Stomach (tissue), 8 donors: ENCODE measurements at regions not wholly inside any gene's neighbourhood (a gene's known extent, or its start where the extent isn't known, plus 50 kb on each side); places are given as distances from the start of the nearest gene placed in this dataset.
A peak's percentile ranks its signal among the peaks of the same experiment; 100 is the strongest.
"Not testable (repeated sequence)": the region's sequence is repeated elsewhere in the genome, so short reads cannot be mapped to it uniquely, and the experiment has no call there.

Experiments
- DNase-seq, 2 donors: peaks; one replicate each; pipeline versions ENCODE4 v3.0.0 to v3.0.0-alpha.2; 2013 to 2019
- H3K27ac ChIP-seq, 5 donors: fragments of 200-600 bp in 4 of 5; sonication (generic) in 4 of 5; one replicate each; pipeline ENCODE4 v1.5.1; 2013 to 2019; ENCODE audit warnings: mild to moderate bottlenecking in 1 of 5, moderate library complexity in 1 of 5
- H3K27me3 ChIP-seq, 3 donors: fragments of 200-600 bp; sonication (generic); one replicate each; pipeline ENCODE4 v1.5.1; 2017 to 2019; ENCODE audit warnings: mixed run types in 1 of 3
- H3K36me3 ChIP-seq, 4 donors: fragments of 200-600 bp; sonication (generic); 1 replicate in 3 of 4; 2 replicates in 1 of 4; pipeline ENCODE4 v1.5.1; 2016 to 2019
- H3K4me1 ChIP-seq, 4 donors: fragments of 200-600 bp; sonication (generic); one replicate each; pipeline ENCODE4 v1.5.1; 2016 to 2019
- H3K4me3 ChIP-seq, 4 donors: fragments of 200-600 bp; sonication (generic) in 3 of 4; one replicate each; pipeline ENCODE4 v1.5.1; 2016 to 2019; ENCODE audit warnings: mild to moderate bottlenecking in 1 of 4
- H3K9me3 ChIP-seq, 4 donors: fragments of 200-600 bp; sonication (generic); one replicate each; pipeline ENCODE4 v1.5.1; 2016 to 2019
- EP300 ChIP-seq: sonication (generic); formaldehyde crosslinking; IDR thresholded peaks from one replicate; pipeline ENCODE4 v1.6.1; 2017; ENCODE audit warnings: antibody characterized with exemption
- POLR2A ChIP-seq, 4 donors: fragments of 450-650 bp; IDR thresholded peaks; one replicate each; pipeline ENCODE4 v1.6.1; 2016; ENCODE audit warnings: antibody characterized with exemption in 4 of 4, control low read depth in 2 of 4, mild to moderate bottlenecking in 1 of 4, moderate library complexity in 1 of 4
- POLR2AphosphoS5 ChIP-seq, 3 donors: sonication (generic); formaldehyde crosslinking; IDR thresholded peaks; one replicate each; pipeline ENCODE4 v1.6.1; 2016; ENCODE audit warnings: antibody characterized with exemption in 3 of 3
- WGBS, 5 donors: extraction: QIAGEN DNeasy Blood & Tissue Kit in 3 of 5; methylation state at CpG; one replicate each; pipeline versions ENCODE4 v1.1.5 to v1.1.7; 2013 to 2018; 5-methylcytosine and 5-hydroxymethylcytosine counted together
- intact Hi-C: fragments of 100-400 bp; cut with DNase I; formaldehyde crosslinking; loops from one replicate; pipeline ENCODE4 v1.15.1; 2023; ENCODE audit warnings: low total_unique reads
- TF ChIP-seq, protein P1 (sequence below), 7 experiments: fragments of 450-650 bp in 4 of 7; fragments of 200-600 bp in 3 of 7; sonication (generic) in 3 of 7; IDR thresholded peaks; one replicate each; pipeline ENCODE4 v1.5.1; 2016 to 2019; ENCODE audit warnings: antibody characterized with exemption in 7 of 7, control low read depth in 2 of 7, mild to moderate bottlenecking in 1 of 7
- donor health status: healthy with polysubstance abuse.
- donor health status: Bipolar disorder and iron deficiency.
- donor health status: healthy.

DNA sequence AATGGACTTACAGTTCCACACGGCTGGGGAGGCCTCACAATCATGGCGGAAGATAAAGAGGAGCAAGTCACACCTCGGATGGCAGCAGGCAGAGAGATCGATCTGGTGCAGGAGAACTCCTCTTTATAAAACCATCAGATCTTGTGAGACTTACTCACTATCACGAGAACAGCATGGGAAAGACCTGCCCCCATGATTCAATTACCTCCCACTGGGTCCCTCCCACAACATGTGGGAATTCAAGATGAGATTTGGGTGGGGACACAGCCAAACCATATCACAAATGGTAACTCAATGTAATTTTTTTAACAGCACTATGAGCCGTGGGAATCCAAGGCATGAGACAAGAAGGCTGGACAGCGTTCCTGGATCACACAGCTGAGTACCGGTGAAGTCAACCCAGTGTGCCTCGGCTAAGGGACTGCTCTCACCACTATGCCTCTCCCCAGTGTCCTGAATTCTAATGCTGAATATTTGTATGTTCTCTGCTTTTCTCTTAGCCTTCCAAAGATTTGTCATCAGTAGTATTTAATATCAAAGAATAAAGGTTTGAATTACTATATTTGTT, 84.3 kb downstream of the IRS2 start:
- intact Hi-C loops, H3K4me3 ChIP-seq, DNase-seq, H3K9me3 ChIP-seq, H3K27me3 ChIP-seq, H3K27ac ChIP-seq, H3K36me3 ChIP-seq: not testable (repeated sequence)
- WGBS, 5 donors: 85 to 93% (median 88%) methylated on average over 9 of the region's 9 CpGs
- H3K4me1 ChIP-seq: peaks cover 0 to 26% (median 9%) of the 10 kb centered on the region in 4 donors

DNA sequence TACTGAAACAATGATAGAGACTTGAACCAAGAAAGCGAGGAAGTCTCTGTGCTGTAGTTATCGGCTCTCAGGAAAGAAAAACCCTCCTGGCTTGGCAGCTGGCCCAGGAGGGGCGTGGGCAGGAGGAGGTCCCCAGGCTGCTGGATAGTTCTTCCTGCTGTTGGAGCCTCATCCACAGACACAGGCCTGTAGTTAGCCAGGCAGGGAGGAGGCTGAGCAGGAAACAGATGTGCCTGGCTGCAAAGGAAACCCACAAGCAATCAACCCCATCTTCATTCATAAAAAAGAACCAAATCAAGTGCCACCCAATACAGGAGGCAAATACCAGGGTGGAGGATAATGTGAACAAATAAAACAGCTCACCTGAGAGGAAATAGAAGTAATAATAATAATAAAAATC, 86.2 kb downstream of the IRS2 start:
- Histone ChIP-seq H3K27ac (peak overlapping the region in 2 of 5 donors; percentile 14 to 51), H3K36me3 (no peaks in the 10 kb centered on the region), H3K9me3 (no peaks in the 10 kb centered on the region), H3K4me3 (no peak overlapping the region), H3K4me1 (peaks cover 0 to 17% (median 6%) of the 10 kb centered on the region in 4 donors), H3K27me3 (peaks cover 0 to 2% (median 0%) of the 10 kb centered on the region in 3 donors)
- peak; percentile 75 to 91 for DNase-seq
- TF ChIP-seq, protein P1, sequence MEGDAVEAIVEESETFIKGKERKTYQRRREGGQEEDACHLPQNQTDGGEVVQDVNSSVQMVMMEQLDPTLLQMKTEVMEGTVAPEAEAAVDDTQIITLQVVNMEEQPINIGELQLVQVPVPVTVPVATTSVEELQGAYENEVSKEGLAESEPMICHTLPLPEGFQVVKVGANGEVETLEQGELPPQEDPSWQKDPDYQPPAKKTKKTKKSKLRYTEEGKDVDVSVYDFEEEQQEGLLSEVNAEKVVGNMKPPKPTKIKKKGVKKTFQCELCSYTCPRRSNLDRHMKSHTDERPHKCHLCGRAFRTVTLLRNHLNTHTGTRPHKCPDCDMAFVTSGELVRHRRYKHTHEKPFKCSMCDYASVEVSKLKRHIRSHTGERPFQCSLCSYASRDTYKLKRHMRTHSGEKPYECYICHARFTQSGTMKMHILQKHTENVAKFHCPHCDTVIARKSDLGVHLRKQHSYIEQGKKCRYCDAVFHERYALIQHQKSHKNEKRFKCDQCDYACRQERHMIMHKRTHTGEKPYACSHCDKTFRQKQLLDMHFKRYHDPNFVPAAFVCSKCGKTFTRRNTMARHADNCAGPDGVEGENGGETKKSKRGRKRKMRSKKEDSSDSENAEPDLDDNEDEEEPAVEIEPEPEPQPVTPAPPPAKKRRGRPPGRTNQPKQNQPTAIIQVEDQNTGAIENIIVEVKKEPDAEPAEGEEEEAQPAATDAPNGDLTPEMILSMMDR (IDR thresholded peaks at IDR 0.05): no peak
- TF ChIP-seq POLR2AphosphoS5 (IDR thresholded peaks at IDR 0.05): peak in 2 of 3 donors; percentile 42 to 49
- WGBS, 5 donors: 4 to 29% (median 18%) methylated on average over 3 of the region's 3 CpGs
- intact Hi-C loops: no loop called here

- peak overlapping the region in 1 of 5 donors; percentile 51 for H3K27ac ChIP-seq
- no peaks in the 10 kb centered on the region for H3K36me3 ChIP-seq
- H3K27me3 ChIP-seq: no peaks in the 10 kb centered on the region
- intact Hi-C loops: no loop called here
- 72 to 83% (median 76%) methylated on average over 13 of the region's 13 CpGs for WGBS, 5 donors
- H3K9me3 ChIP-seq: no peaks in the 10 kb centered on the region
- H3K4me1 ChIP-seq: peaks cover 0 to 14% (median 4%) of the 10 kb centered on the region in 4 donors
- no peak for TF ChIP-seq POLR2AphosphoS5 (IDR thresholded peaks at IDR 0.05)
- no peak overlapping the region for H3K4me3 ChIP-seq
- DNase-seq: no peak
Measured at GRCh38 chr13:109699628-109700071, 86.7 kb downstream of the IRS2 start.

DNA sequence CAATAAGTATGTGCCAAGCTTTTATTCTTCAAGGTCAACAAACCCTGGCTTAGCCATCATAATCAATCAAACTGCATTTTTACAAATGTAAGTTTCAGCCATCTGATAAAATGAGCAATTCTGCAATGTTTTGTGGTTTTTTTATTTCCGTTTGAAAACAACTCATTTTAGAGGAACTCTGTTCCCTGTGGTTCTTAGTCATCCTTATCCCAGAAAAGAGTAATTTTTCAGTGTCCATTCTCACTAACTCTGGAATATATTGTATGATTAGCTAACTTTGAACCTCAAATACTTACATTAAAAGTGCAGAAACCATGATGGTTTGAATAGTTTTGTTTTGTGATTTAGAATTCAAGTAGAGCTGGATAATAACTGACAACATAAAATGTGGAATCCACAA, 87.6 kb downstream of the IRS2 start:
- TF ChIP-seq POLR2A (IDR thresholded peaks at IDR 0.05): no peak
- no peak for TF ChIP-seq POLR2AphosphoS5 (IDR thresholded peaks at IDR 0.05)
- no peak for TF ChIP-seq EP300
- TF ChIP-seq, protein P1 (IDR thresholded peaks at IDR 0.05): no peak
- Histone ChIP-seq H3K4me1 (peaks cover 0 to 9% (median 4%) of the 10 kb centered on the region in 4 donors), H3K4me3 (no peak overlapping the region), H3K27ac (no peak overlapping the region), H3K9me3 (no peaks in the 10 kb centered on the region), H3K27me3 (no peaks in the 10 kb centered on the region), H3K36me3 (no peaks in the 10 kb centered on the region)
- no peak for DNase-seq
- intact Hi-C loops: no loop called here
- 61 to 80% (median 79%) methylated on average over 1 of the region's 1 CpG for WGBS, 5 donors

- Histone ChIP-seq H3K27ac (no peak overlapping the region), H3K36me3 (no peaks in the 10 kb centered on the region), H3K4me3 (no peak overlapping the region), H3K4me1 (peaks cover 0 to 9% (median 4%) of the 10 kb centered on the region in 4 donors), H3K27me3 (no peaks in the 10 kb centered on the region), H3K9me3 (no peaks in the 10 kb centered on the region)
- intact Hi-C loops: no loop called here
- no peak for DNase-seq
- no peak for TF ChIP-seq POLR2AphosphoS5 (IDR thresholded peaks at IDR 0.05)
- no peak for TF ChIP-seq EP300
- no peak for TF ChIP-seq POLR2A (IDR thresholded peaks at IDR 0.05)
- TF ChIP-seq, protein P1 (IDR thresholded peaks at IDR 0.05): no peak
- 82 to 92% (median 91%) methylated on average over 10 of the region's 10 CpGs for WGBS, 5 donors
Measured at GRCh38 chr13:109697936-109698335, 88.4 kb downstream of the IRS2 start.
